RPMI8226 (cell line): ENCODE measurements at regions not wholly inside any gene's neighbourhood (a gene's known extent, or its start where the extent isn't known, plus 50 kb on each side); places are given as distances from the start of the nearest gene placed in this dataset.

Experiments used
- DNase-seq: peaks from one replicate; pipeline ENCODE4 v3.0.0-alpha.2; 2015

DNA sequence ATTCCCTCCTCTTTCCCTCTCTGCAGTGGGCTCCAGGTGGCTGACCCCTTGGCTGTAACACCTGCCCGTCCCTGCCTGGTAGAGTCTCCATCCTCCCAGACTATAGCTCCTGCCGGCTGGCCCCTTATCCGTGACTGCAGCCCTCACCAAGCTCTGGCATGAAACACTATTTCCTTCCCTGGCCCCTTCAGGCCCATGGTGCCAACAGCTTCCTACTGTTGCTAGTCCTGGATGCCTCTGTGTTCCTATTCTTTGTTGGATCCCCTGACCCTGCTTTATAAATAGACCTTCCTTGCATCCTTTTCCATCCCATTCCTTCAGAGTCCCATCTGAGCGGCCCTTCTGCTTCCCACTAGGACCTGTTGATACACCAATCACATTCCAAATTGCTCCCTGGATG, 195.0 kb downstream of the ZNF326 start:
- DNase-seq, result no peak

DNA sequence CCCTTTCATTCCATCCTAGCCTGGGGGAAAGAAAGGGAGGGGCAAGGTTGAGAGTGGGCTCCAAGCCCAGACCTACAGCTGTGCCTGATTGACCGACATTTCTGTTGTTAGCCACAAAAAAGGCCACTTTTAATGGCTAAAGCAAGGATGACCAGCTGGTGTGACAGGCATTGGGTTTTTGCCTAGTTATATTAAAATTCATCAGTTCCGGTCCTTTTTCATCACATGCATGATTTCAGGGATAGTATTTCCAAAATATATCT, 192.3 kb downstream of the ZNF326 start:
- DNase-seq, result no peak

GRCh38 chr1:90186506-90187322, 191.8 kb downstream of the ZNF326 start:
- DNase-seq, result no peak

DNA sequence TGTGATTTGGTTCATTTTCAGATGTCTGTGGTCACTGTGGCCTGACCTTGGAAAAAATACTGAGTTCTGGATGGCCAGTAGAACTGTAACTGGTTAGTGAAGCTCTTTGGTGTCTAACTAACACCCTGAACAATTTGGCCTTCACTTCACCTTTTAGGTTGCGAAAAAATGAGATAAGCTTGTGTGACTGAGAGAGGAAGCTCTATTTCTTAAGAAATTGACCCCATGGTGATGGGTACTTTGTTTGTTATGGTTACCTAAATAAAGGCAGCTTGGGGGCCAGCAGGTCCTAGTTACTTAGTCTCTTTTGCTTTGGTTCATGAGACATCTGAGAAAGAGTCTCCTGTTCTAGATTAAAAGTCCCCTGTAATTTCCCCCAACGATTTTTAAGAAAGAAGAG, 181.6 kb downstream of the ZNF326 start:
- DNase-seq, result no peak

GRCh38 chr1:90175490-90176167, 180.7 kb downstream of the ZNF326 start:
- DNase-seq, result no peak

- no peak for DNase-seq
Measured at GRCh38 chr1:90174246-90174645, 179.3 kb downstream of the ZNF326 start.

- DNase-seq, result no peak
Measured at GRCh38 chr1:90162216-90162615, 167.3 kb downstream of the ZNF326 start.

DNA sequence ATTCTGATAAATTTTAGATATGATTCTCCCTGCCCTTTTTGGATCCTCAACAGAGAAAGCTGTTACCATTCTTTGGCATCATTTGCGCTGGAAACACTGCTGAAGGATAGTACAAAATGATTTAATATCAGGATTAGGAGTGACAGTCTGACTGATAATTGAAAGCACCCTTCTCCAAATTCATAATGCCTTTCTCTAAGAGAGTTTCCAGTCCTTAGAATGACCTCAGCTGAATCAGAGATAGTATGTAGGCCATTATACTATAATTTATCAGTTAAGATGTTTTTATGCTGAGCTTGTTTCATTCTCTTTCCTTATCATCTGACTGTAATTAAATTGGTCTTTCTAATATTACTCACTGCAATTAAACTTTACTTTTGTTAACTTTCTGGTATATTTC, 166.7 kb downstream of the ZNF326 start:
- no peak for DNase-seq

GRCh38 chr1:90155721-90156487, 161.0 kb downstream of the ZNF326 start:
- peak; percentile 81 for DNase-seq

- peak; percentile 56 for DNase-seq
Measured at GRCh38 chr1:90154711-90155110, 159.8 kb downstream of the ZNF326 start.

GRCh38 chr1:90149101-90149500, 154.2 kb downstream of the ZNF326 start:
- no peak for DNase-seq

- DNase-seq, result no peak
Measured at GRCh38 chr1:90147093-90147492, 152.2 kb downstream of the ZNF326 start.

DNA sequence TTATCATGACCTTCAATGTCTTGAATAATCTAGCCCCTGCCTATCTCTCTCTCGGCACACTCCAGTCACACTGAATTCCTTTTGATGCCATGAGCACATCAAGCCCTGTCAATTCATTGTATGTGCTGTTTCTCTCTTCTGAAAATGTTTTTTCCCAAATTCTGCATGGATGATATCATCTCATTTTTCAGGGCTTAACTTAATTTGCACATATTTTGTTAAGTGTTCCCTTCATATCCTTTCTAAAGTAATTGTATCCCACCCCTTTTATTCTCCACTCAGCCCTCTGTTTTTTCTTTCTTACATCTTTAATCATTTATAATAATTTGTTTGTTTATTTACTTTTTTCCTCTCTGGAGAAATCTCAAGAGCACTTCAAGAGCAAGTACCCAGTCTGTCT, 149.9 kb downstream of the ZNF326 start:
- no peak for DNase-seq

- DNase-seq, result no peak
Measured at GRCh38 chr1:90143591-90143990, 148.7 kb downstream of the ZNF326 start.

DNA sequence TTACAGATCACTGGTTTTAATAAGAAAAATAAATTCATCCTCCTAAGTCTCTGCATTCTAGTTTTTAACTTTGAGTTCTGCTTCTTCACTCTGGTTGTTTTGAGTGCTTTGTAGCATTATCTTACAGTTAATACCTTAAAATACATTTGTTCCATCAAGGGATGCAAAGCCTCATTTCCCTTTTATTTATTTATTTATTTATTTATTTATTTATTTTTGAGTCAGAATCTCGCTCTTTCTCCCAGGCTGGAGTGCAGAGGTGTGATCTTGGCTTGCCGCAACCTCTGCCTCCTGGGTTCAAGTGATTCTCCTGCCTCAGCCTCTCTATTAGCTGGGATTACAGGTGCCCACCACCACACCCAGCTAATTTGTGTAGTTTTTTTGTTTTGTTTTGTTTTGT, 147.8 kb downstream of the ZNF326 start:
- no peak for DNase-seq

- no peak for DNase-seq
Measured at GRCh38 chr1:90139837-90140236, 144.9 kb downstream of the ZNF326 start.

- DNase-seq, result no peak
Measured at GRCh38 chr1:90135286-90135685, 140.4 kb downstream of the ZNF326 start.

GRCh38 chr1:90134175-90134955, 139.5 kb downstream of the ZNF326 start:
- DNase-seq, result no peak

- DNase-seq, result peak; percentile 73
Measured at GRCh38 chr1:90133133-90133532, 138.2 kb downstream of the ZNF326 start.

DNA sequence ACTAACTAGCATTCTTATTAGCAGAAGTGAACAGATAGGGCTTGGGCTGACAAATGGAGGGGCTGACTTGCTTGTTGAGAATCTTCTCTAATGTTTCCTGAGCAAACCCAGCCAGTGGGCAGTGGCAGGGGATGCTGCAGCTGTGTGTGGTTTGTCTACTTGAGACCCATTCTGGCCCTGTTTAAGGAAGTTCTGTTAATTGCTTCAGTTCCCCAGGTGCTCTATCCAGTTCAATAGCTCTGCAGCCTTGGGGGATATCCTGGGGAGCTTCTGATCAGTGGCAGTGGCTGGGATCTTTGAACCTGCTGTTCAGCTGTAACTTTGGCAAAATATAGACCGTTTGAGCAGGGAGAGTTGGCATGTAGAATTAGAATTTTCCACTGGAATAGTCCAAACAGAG, 137.4 kb downstream of the ZNF326 start:
- DNase-seq, result no peak

DNA sequence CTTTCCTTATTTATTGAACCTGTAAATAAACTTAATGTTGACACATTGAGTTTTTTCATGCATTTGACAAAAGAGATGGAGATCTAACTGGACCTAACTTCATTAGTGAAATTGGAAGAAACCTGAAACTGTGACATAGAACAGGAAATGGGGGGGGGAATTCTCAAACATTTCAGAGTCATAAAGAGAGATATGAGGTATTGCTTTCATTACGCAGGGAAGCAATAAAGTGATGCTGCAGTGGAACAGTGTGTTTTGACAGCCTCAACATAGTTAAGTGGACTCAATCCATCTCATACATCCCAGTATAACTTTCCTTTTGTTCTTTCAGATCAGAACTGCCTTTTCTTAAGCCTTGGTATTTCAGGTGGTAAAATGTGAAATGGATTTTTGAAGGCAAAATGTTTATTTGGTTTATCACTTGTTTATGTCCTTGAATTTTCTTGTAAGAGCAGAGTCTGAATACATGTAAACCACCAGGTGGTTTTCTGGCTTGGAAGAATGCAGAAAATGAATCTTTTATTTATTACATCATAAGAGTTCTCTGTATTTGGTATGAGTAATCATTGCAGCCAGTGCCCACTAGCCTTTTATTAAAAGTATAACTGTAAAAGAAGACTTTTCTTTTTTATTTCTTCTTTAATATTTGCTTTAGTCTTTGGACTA, 132.5 kb downstream of the ZNF326 start:
- no peak for DNase-seq

DNA sequence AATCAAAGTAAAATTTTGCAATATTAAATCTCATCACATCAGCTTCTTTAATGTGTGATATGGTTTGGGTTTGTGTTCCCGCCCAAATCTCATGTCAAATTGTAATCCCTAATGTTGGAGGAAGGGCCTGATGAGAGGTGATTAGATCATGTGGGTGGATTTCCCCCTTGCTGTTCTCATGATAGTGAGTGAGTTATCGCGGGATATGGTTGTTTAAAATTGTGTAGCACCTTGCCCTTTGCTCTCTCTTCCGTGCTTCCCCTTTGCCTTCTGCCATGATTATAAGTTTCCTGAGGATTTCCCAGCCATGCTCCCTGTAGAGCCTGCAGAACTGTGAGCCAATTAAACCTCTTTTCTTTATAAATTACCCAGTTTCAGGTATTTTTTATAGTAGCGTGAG, 131.9 kb downstream of the ZNF326 start:
- DNase-seq, result no peak
